ENCODE measurements at regions not wholly inside any gene's neighbourhood (a gene's known extent, or its start where the extent isn't known, plus 50 kb on each side); places are given as distances from the start of the nearest gene placed in this dataset.

- no peaks in the 10 kb centered on the region for H3K27me3 ChIP-seq (ENCODE audit: insufficient read depth, low read length)
Measured at GRCh38 chr1:55367273-55367672, 152.1 kb upstream of the USP24 start.

More at GRCh38 chr1:55367273-55367672, 152.1 kb upstream of the USP24 start:
- H3K9me3 ChIP-seq (ENCODE audit: control insufficient read depth, low read depth, low read length) = no peaks in the 10 kb centered on the region
- no peak overlapping the region for H2BK5ac ChIP-seq (ENCODE audit: insufficient read length, low read length)
- no peak overlapping the region for H3K23ac ChIP-seq (ENCODE audit: insufficient read length, low read depth, low read length)
- H2BK15ac ChIP-seq (ENCODE audit: low read depth, low read length) = no peak overlapping the region
- no peak overlapping the region for H3K27ac Mint-ChIP-seq
- no peak overlapping the region for H4K91ac ChIP-seq (ENCODE audit: insufficient read length, low read depth, low read length)
- no peak overlapping the region for H2BK120ac ChIP-seq (ENCODE audit: low read depth, low read length, poor library complexity, severe bottlenecking)
- H3K18ac ChIP-seq (ENCODE audit: insufficient read length, low read depth, low read length) = no peak overlapping the region
- no peak overlapping the region for H3T11ph ChIP-seq (ENCODE audit: low read length)
- no peak overlapping the region for H3K4me2 ChIP-seq (ENCODE audit: insufficient read depth, insufficient read length, low read length)
- H3K4me1 ChIP-seq (ENCODE audit: insufficient read depth, low read length) = no peaks in the 10 kb centered on the region
- H3K4me1 Mint-ChIP-seq = no peaks in the 10 kb centered on the region
- no peak for DNase-seq
- peaks cover 16% of the 10 kb centered on the region for H3K27me3 Mint-ChIP-seq (ENCODE audit: low read depth)
- no peak overlapping the region for H3K14ac ChIP-seq (ENCODE audit: insufficient read depth, low read length)
- no peaks in the 10 kb centered on the region for H3K9me3 Mint-ChIP-seq
- H3K36me3 Mint-ChIP-seq (ENCODE audit: insufficient read depth in 1 of 3, low read depth in 3 of 3) = no peaks in the 10 kb centered on the region
- no peak overlapping the region for H3K56ac ChIP-seq (ENCODE audit: insufficient read length, low read depth, low read length)
- no peak overlapping the region for H3K4me3 Mint-ChIP-seq
- no peak overlapping the region for H2AK5ac ChIP-seq (ENCODE audit: insufficient read length, low read length)
- WGBS (ENCODE audit: extremely low coverage, insufficient read length, low lambda C conversion rate) = no CpG with 5 or more reads among the region's 7 CpGs
- TF ChIP-seq CTCF (conservative IDR thresholded peaks at IDR 0.05) = no peak
- no peak overlapping the region for H2BK20ac ChIP-seq (ENCODE audit: low read depth, low read length, poor library complexity, severe bottlenecking)
- no peak overlapping the region for H3K4ac ChIP-seq (ENCODE audit: low read depth, low read length)
- H3K27ac ChIP-seq (ENCODE audit: insufficient read length, low read depth, low read length) = no peak overlapping the region
- no peak overlapping the region for H4K5ac ChIP-seq (ENCODE audit: insufficient read length, low read depth, low read length)
- H3K23me2 ChIP-seq (ENCODE audit: insufficient read length, low read depth, low read length, poor library complexity, severe bottlenecking) = no peaks in the 10 kb centered on the region
- no peak overlapping the region for H4K8ac ChIP-seq (replicated peaks; ENCODE audit: insufficient read length, low read depth, low read length)
- no peaks in the 10 kb centered on the region for H4K20me1 ChIP-seq (ENCODE audit: control insufficient read depth, insufficient read depth, insufficient read length)
- no peaks in the 10 kb centered on the region for H3K79me2 ChIP-seq (ENCODE audit: insufficient read depth, low read length)
- H2BK12ac ChIP-seq (ENCODE audit: insufficient read length, low read depth, low read length) = no peak overlapping the region
- H3K9ac ChIP-seq (ENCODE audit: extremely low read depth, insufficient read length, low read length) = no peak overlapping the region
- H3K79me1 ChIP-seq (ENCODE audit: insufficient read depth, low read depth, low read length, poor library complexity, severe bottlenecking) = no peaks in the 10 kb centered on the region
- no peak overlapping the region for H2AFZ ChIP-seq (ENCODE audit: low read length)

Data from H9 (cell line).